ENCODE measurements at regions not wholly inside any gene's neighbourhood (a gene's known extent, or its start where the extent isn't known, plus 50 kb on each side); places are given as distances from the start of the nearest gene placed in this dataset.

GRCh38 chr5:71932655-71933338, 174.5 kb upstream of the MAP1B start:
- Histone ChIP-seq H3K27me3 (replicated peaks in 1 of 7) (no peaks in the 10 kb centered on the region), H3K36me3 (no peaks in the 10 kb centered on the region), H3K9me3 (peaks cover 0 to 20% (median 3%) of the 10 kb centered on the region in 8 donors), H3K4me1 (peaks cover 0 to 10% (median 0%) of the 10 kb centered on the region in 6 donors), H3K4me3 (no peak overlapping the region), H3K27ac (peak overlapping the region in 1 of 8 donors; percentile 26)
- 35 to 68% (median 55%) methylated on average over 7 to 8 of the region's 8 CpGs for whole genome bisulfite sequencing, 5 donors
- DNase-seq: no peak
- intact Hi-C loops (cut with DNase I; ENCODE audit: low total_unique reads): no loop called here
- TF ChIP-seq POLR2A (IDR thresholded peaks at IDR 0.05) (no peak), POLR2AphosphoS5 (IDR thresholded peaks at IDR 0.05) (peak in 1 of 3 donors; percentile 14)

DNA sequence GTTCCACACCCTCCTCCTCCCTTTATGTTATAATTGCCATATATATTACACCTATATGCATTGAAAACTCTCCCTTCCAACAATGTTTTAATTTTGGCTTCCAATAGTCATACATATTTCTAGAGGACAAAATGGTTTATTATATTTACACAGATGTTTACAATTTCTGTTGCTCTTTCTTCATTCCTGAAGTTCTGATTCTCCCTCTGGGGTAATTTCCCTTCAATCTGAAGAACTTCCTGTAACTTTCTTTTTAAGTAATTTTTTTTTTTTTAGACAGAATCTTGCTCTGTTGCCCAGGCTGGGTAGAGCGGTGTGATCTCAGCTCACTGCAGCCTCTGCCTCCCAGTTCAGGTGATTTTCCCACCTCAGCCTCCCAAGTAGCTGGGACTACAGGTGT, 173.0 kb upstream of the MAP1B start:
- peaks cover 0 to 6% (median 0%) of the 10 kb centered on the region in 7 donors for H3K27me3 ChIP-seq (replicated peaks in 1 of 7)
- H3K9me3 ChIP-seq: peaks cover 0 to 16% (median 3%) of the 10 kb centered on the region in 8 donors
- peaks cover 0 to 15% (median 0%) of the 10 kb centered on the region in 6 donors for H3K4me1 ChIP-seq
- H3K4me3 ChIP-seq: no peak overlapping the region
- WGBS, 5 donors: 89 to 97% (median 94%) methylated on average over 1 of the region's 1 CpG
- H3K36me3 ChIP-seq: no peaks in the 10 kb centered on the region
- TF ChIP-seq, protein P1, sequence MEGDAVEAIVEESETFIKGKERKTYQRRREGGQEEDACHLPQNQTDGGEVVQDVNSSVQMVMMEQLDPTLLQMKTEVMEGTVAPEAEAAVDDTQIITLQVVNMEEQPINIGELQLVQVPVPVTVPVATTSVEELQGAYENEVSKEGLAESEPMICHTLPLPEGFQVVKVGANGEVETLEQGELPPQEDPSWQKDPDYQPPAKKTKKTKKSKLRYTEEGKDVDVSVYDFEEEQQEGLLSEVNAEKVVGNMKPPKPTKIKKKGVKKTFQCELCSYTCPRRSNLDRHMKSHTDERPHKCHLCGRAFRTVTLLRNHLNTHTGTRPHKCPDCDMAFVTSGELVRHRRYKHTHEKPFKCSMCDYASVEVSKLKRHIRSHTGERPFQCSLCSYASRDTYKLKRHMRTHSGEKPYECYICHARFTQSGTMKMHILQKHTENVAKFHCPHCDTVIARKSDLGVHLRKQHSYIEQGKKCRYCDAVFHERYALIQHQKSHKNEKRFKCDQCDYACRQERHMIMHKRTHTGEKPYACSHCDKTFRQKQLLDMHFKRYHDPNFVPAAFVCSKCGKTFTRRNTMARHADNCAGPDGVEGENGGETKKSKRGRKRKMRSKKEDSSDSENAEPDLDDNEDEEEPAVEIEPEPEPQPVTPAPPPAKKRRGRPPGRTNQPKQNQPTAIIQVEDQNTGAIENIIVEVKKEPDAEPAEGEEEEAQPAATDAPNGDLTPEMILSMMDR (IDR thresholded peaks at IDR 0.05 in 8 of 11, conservative IDR thresholded peaks at IDR 0.05 in 3 of 11): no peak
- TF ChIP-seq POLR2A (IDR thresholded peaks at IDR 0.05) (no peak), POLR2AphosphoS5 (IDR thresholded peaks at IDR 0.05) (no peak)
- no peak overlapping the region for H3K27ac ChIP-seq
- intact Hi-C loops (cut with DNase I; ENCODE audit: low total_unique reads): no loop called here
- no peak for DNase-seq

DNA sequence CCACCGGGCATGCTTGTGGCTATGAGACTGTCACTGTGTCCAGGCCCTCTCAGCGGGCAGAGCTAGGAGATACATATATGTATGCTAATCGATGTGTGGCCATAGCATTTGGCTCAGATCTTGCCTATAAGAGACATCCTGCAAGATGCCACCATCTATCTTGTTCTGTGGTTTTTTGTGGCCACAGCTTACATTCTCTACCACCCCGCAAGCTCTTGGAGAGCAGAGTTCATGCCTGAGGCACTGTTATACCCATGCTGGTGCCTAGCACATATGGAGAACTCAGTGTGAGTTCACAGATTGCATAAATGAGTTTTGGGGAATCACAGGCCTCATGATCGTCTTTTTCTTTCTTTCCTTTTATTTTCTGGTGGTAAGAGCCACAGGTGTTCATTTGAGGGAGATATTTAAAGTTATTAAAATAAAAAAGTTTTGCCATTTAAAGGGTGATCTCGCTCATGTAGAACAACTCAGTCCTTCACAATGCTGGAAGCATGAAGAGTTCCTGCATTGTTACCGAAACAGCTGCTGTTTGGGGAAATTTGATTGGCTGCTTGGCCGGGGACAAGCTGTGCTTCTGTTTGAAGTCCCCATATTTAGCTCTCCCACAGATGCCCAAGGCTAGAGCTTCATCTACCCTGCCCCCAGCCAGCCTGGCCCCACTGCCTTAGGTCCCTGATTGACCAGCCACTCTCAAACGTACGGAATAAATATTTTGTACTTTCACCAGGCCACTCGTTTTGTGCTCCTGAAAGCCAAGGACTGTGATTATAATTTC, 169.2 kb upstream of the MAP1B start:
- Histone ChIP-seq H3K4me3 (no peak overlapping the region), H3K27me3 (replicated peaks in 1 of 7) (peaks cover 0 to 13% (median 0%) of the 10 kb centered on the region in 7 donors), H3K4me1 (peaks cover 0 to 5% (median 0%) of the 10 kb centered on the region in 6 donors), H3K36me3 (no peaks in the 10 kb centered on the region), H3K9me3 (peaks cover 0 to 16% (median 3%) of the 10 kb centered on the region in 8 donors), H3K27ac (no peak overlapping the region)
- 77 to 91% (median 88%) methylated on average over 11 of the region's 11 CpGs for WGBS, 5 donors
- no peak for DNase-seq
- no peak for TF ChIP-seq POLR2A (IDR thresholded peaks at IDR 0.05)
- no peak for TF ChIP-seq POLR2AphosphoS5 (IDR thresholded peaks at IDR 0.05)
- TF ChIP-seq, protein P1 (IDR thresholded peaks at IDR 0.05 in 8 of 11, conservative IDR thresholded peaks at IDR 0.05 in 3 of 11): no peak
- intact Hi-C loops (cut with DNase I; ENCODE audit: low total_unique reads): no loop called here

- no peak overlapping the region for H3K4me3 ChIP-seq
- H3K36me3 ChIP-seq: no peaks in the 10 kb centered on the region
- intact Hi-C loops (cut with DNase I; ENCODE audit: low total_unique reads): no loop called here
- peaks cover 0 to 16% (median 3%) of the 10 kb centered on the region in 8 donors for H3K9me3 ChIP-seq
- H3K27me3 ChIP-seq (replicated peaks in 1 of 7): peaks cover 0 to 13% (median 0%) of the 10 kb centered on the region in 7 donors
- DNase-seq: no peak
- 62 to 76% (median 64%) methylated on average over 7 of the region's 7 CpGs for WGBS, 5 donors
- H3K4me1 ChIP-seq: peaks cover 0 to 5% (median 0%) of the 10 kb centered on the region in 6 donors
- TF ChIP-seq POLR2A (IDR thresholded peaks at IDR 0.05): no peak
- TF ChIP-seq POLR2AphosphoS5 (IDR thresholded peaks at IDR 0.05): no peak
- TF ChIP-seq, protein P1 (IDR thresholded peaks at IDR 0.05 in 8 of 11, conservative IDR thresholded peaks at IDR 0.05 in 3 of 11): no peak
- no peak overlapping the region for H3K27ac ChIP-seq
Observed at GRCh38 chr5:71938895-71939294, 168.4 kb upstream of the MAP1B start.

Measured in spleen (tissue), 11 donors.